ENCODE measurements at regions not wholly inside any gene's neighbourhood (a gene's known extent, or its start where the extent isn't known, plus 50 kb on each side); places are given as distances from the start of the nearest gene placed in this dataset.

DNA sequence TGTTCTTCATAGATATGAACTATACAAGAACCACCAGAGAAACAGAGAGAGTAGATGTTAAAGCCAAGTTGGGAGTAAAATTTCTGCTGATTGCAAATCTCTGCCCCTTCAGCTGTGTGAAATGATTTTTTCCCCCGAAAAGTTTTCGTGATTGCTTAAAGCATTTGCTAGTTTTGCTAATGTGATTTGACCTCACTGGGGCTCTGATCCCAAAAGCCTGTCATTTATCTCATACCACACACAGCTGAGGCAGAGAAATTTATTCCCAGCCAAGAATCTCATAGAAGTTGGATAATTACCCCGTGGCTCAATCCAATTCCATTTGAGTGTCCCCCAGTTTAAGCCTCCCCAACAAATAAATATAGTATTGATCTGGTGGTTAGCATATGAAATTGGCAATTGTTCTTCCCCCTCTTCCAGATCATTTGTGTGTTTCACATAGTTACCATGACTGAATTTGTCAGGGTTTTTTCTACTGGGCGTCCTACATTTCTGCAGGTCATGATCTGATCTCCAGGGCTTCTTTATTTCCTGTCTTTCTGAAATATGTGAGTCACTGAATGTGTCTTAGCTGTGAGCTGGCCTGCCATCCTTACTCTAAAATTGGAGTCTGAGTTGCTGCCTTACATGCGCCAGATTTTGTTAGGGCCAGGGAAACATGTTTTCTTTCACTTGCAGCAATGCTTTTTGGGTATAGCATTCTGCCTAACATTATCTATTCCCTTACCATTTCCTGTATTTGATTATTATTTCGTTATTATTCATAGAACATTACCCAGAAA, 167.5 kb upstream of the FRMPD4 start:
- no peak for ATAC-seq (replicated peaks)
- Mint-ChIP-seq H3K36me3 (no peaks in the 10 kb centered on the region), H3K9me3 (no peaks in the 10 kb centered on the region), H3K27me3 (peaks cover 0 to 13% of the 10 kb centered on the region in 2 donors), H3K4me3 (no peak overlapping the region), H3K27ac (no peak overlapping the region), H3K4me1 (no peaks in the 10 kb centered on the region)
- no peak for DNase-seq

DNA sequence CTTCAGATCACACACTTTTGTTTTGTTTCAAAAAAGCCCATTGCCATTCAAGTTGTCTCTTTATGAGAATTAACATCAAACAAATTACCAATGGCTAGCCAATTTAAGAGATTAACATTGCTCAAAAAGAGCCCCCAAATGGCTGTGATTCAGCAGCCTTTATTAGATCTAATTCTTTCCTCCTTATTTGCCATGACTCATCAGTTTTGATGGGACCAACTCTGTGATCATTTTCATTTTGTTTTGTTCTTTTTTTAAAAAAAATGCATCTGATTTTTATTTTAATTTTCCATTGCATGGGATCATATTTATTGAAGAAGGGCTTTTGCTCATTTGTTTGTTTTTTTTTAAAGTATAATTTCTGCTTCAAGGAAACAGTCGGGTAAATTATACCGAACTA, 161.6 kb upstream of the FRMPD4 start:
- Mint-ChIP-seq H3K4me3 (no peak overlapping the region), H3K36me3 (no peaks in the 10 kb centered on the region), H3K27me3 (peaks cover 0 to 14% of the 10 kb centered on the region in 2 donors), H3K27ac (no peak overlapping the region), H3K4me1 (no peaks in the 10 kb centered on the region), H3K9me3 (no peaks in the 10 kb centered on the region)
- DNase-seq (no peak), ATAC-seq (replicated peaks) (no peak)

DNA sequence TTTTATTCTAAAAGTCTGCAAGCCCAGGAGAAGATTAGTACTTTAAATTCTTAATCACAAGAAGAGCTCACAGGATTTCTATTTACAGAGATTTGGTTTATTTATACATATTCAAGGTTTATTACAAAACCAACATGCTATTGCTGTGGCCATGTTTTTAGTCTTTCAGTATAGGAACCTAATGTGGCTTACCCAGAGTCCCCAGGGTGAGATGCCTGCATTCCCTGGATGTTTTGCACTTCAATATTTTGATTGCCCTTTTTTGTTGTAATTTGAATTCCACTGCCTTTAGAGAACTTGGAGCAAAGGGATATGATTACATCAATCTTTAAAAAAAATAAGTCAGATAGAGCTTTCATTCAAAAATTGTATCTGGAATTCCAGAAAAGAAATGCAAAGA, 146.0 kb upstream of the FRMPD4 start:
- H3K4me3 Mint-ChIP-seq, result no peak overlapping the region
- no peak for ATAC-seq (replicated peaks)
- DNase-seq, result no peak
- peaks cover 0 to 4% of the 10 kb centered on the region in 2 donors for H3K9me3 Mint-ChIP-seq
- peaks cover 0 to 11% of the 10 kb centered on the region in 2 donors for H3K27me3 Mint-ChIP-seq
- no peaks in the 10 kb centered on the region for H3K36me3 Mint-ChIP-seq
- H3K4me1 Mint-ChIP-seq, result no peaks in the 10 kb centered on the region
- H3K27ac Mint-ChIP-seq, result no peak overlapping the region

DNA sequence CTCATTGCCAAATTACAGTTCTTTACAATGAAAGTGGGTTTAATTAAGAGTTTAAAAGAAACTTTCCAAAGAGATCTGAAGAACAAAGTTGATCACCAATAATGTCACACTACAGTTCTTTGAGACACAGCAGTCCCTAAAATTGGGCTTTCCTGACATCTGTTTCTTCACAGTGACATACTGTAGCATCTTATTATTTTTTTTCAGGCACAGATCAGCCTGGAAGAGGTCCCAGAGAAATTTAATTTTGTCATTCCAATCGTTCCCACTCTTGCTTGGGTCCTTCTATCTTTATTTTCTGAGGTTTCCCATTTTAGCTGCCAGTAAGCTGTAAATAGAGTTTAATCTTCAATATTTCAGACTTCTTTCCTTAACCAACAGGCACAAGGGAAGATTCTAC, 143.1 kb upstream of the FRMPD4 start:
- Mint-ChIP-seq H3K27me3 (peaks cover 0 to 12% of the 10 kb centered on the region in 2 donors), H3K27ac (no peak overlapping the region), H3K4me3 (no peak overlapping the region), H3K9me3 (no peaks in the 10 kb centered on the region), H3K36me3 (no peaks in the 10 kb centered on the region), H3K4me1 (no peaks in the 10 kb centered on the region)
- no peak for DNase-seq
- ATAC-seq (replicated peaks), result no peak

DNA sequence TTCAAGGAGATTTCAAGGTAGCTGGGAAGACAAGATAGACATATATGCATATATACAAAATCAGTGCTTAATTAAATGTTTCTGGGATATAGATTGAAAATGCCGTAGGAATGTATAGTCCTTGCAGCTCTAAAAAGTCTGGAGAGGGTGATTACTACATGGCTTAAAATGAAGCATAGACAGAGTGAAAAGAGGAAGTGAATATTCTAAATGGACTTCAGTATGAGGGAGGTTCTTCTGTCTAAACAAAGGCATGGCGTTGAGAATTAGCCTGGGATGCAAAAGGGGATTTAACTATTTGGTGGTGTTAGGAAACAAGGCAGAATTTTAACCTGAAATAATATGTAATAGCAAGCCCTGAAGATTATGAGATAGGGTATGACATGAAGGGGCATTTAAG, 141.5 kb upstream of the FRMPD4 start:
- H3K4me1 Mint-ChIP-seq, result no peaks in the 10 kb centered on the region
- no peaks in the 10 kb centered on the region for H3K9me3 Mint-ChIP-seq
- H3K4me3 Mint-ChIP-seq, result no peak overlapping the region
- DNase-seq, result no peak
- H3K27me3 Mint-ChIP-seq, result peaks cover 0 to 16% of the 10 kb centered on the region in 2 donors
- ATAC-seq (replicated peaks), result no peak
- H3K36me3 Mint-ChIP-seq, result no peaks in the 10 kb centered on the region
- H3K27ac Mint-ChIP-seq, result no peak overlapping the region

DNA sequence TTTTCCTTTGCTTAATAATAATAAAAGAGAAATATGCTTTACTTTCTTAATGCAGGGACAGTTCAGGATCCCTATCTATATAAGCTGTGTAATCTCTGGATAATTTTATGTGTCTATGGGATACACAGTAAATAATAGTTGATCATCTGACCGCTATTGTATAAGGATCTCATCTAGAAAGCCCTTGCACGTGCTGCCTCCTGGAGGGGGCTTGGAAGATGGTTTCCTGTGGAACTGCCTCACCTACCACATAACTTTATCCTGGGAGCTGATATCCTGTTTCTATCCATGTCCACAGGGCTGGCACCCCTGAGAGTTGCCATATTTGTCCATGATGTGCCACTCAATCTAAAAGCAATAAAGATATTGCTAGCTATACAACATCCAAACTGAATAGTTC, 139.3 kb upstream of the FRMPD4 start:
- no peak overlapping the region for H3K4me3 Mint-ChIP-seq
- no peaks in the 10 kb centered on the region for H3K9me3 Mint-ChIP-seq
- ATAC-seq (replicated peaks) (no peak), DNase-seq (no peak)
- H3K27ac Mint-ChIP-seq, result no peak overlapping the region
- no peaks in the 10 kb centered on the region for H3K4me1 Mint-ChIP-seq
- peaks cover 0 to 16% of the 10 kb centered on the region in 2 donors for H3K27me3 Mint-ChIP-seq
- no peaks in the 10 kb centered on the region for H3K36me3 Mint-ChIP-seq

DNA sequence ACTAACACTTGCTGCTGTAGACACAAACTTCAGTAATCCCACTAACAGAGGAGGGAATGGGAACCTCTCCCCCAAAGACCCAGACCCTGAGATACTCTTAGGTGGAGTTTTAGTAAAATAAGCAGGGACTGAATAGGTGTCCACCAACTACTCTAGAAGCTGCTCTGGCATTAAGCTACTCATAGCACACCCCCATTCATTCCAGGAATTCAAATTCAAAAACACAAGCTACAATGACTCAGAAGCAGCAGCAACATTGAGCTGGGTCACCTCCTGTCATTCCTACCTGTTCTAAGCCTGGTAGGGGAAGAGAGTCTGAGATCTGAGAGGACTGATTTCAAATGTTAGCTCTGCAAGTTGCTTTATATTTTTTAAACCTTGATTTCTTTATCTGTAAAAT, 135.4 kb upstream of the FRMPD4 start:
- Mint-ChIP-seq H3K4me1 (no peaks in the 10 kb centered on the region), H3K27me3 (peaks cover 0 to 16% of the 10 kb centered on the region in 2 donors), H3K9me3 (no peaks in the 10 kb centered on the region), H3K4me3 (no peak overlapping the region), H3K27ac (no peak overlapping the region), H3K36me3 (no peaks in the 10 kb centered on the region)
- no peak for DNase-seq
- ATAC-seq (replicated peaks), result no peak

DNA sequence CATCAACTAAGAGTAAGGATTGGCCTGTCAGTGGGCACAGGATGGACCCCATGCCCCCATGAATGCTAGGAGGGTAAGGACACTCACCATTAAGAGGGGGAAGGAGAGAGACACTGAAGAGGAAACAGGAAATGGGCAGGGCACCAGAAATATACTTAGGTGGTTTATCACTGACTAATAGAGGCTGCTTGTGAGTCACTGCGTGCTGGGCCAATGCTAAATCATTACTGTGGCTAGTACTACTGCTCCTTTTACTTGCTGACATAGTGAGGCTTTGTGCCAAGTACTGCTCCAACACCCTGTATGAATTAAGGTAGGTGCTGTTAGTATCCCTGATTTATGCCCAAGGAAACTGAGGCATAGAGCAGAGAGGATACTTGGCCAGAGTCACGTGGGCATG, 130.4 kb upstream of the FRMPD4 start:
- DNase-seq (no peak), ATAC-seq (replicated peaks) (no peak)
- H3K36me3 Mint-ChIP-seq, result no peaks in the 10 kb centered on the region
- H3K27ac Mint-ChIP-seq, result no peak overlapping the region
- no peak overlapping the region for H3K4me3 Mint-ChIP-seq
- peaks cover 0 to 6% of the 10 kb centered on the region in 2 donors for H3K27me3 Mint-ChIP-seq
- H3K9me3 Mint-ChIP-seq, result no peaks in the 10 kb centered on the region
- no peaks in the 10 kb centered on the region for H3K4me1 Mint-ChIP-seq

DNA sequence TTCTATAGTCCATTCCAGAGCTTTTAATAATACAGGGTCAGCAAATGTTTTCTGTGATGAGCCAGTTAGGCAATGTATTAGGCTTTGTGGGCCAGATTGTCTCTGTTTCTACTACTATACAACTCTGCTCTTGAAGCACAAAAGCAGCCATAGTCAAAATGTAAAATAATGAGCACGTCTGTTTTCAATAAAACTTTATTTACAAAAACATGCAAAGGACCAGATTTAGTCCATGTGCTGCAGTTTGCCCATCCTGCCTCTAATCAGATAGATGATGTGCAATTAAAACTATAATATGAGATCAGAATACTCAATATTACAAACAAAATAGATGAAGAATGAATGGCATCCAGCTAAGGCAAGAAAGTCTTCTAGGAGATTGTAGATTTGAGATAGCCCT, 127.8 kb upstream of the FRMPD4 start:
- ATAC-seq (replicated peaks) (no peak), DNase-seq (no peak)
- H3K4me1 Mint-ChIP-seq, result no peaks in the 10 kb centered on the region
- H3K9me3 Mint-ChIP-seq, result no peaks in the 10 kb centered on the region
- H3K27ac Mint-ChIP-seq, result no peak overlapping the region
- peaks cover 0 to 6% of the 10 kb centered on the region in 2 donors for H3K27me3 Mint-ChIP-seq
- H3K4me3 Mint-ChIP-seq, result no peak overlapping the region
- no peaks in the 10 kb centered on the region for H3K36me3 Mint-ChIP-seq

DNA sequence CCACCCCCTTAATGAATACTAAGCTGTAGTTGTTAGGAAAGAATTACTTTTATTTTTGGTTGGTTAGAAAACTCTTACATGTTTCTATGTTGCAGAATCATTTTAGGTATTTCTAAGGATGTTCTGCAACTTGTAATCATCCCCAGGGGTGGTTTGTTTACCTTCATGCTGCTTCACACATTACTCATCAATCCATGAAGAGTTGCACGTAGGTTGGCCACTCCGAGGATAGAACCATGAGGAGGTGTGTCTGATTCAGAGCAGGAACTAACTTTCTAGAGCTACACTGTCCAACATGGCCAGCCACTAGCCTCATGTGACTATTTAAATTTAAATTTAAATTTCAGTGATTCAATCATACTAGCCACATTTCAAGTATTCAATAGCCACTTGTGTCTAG, 127.2 kb upstream of the FRMPD4 start:
- Mint-ChIP-seq H3K27me3 (peaks cover 0 to 6% of the 10 kb centered on the region in 2 donors), H3K27ac (no peak overlapping the region), H3K4me1 (no peaks in the 10 kb centered on the region), H3K4me3 (no peak overlapping the region), H3K36me3 (no peaks in the 10 kb centered on the region), H3K9me3 (no peaks in the 10 kb centered on the region)
- DNase-seq (no peak), ATAC-seq (replicated peaks) (no peak)

DNA sequence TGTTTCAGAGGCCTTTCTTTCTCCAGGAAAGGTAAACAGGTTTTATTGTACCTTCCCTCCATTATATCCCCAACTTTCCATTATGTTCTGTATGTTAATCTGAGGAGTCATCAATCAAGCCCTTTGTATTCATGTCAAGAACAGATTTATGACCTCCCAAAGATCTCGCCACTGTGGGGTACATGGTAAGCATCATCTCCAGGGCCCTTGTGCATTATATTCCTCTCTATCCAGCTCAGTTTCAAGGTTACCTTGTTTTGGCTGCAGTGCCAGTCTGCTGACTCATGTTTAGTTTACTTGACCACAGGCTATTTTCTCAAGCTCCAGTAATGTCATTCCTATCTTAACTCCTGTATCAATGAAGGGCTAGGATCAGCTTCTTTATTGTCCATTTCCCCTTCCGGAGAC, 125.1 kb upstream of the FRMPD4 start:
- Mint-ChIP-seq H3K4me3 (no peak overlapping the region), H3K4me1 (no peaks in the 10 kb centered on the region), H3K36me3 (no peaks in the 10 kb centered on the region), H3K27me3 (no peaks in the 10 kb centered on the region), H3K9me3 (no peaks in the 10 kb centered on the region), H3K27ac (no peak overlapping the region)
- ATAC-seq (replicated peaks), result no peak
- no peak for DNase-seq

DNA sequence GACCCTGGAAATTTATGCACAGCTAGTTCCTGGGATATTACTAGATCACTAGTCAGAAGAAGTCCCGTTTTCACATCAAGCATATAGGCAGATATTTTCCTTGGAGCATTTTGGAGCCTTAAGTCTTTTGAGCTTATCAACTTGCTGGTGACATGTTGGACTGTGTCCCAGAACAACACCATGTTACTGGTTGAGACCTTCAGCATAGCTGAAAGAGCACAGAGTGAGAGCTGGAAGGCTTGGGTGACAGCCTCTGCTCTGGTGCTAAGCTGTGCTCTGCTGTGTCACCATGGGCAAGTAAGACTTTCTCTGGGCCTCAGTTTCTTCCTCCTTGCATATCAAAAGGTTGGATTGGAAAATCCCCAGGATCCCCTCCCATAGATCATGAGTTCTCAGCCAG, 116.6 kb upstream of the FRMPD4 start:
- Mint-ChIP-seq H3K9me3 (no peaks in the 10 kb centered on the region), H3K36me3 (no peaks in the 10 kb centered on the region), H3K4me1 (no peaks in the 10 kb centered on the region), H3K4me3 (no peak overlapping the region), H3K27ac (no peak overlapping the region), H3K27me3 (peaks cover 16% of the 10 kb centered on the region in 2 donors)
- ATAC-seq (replicated peaks), result no peak
- DNase-seq, result no peak

DNA sequence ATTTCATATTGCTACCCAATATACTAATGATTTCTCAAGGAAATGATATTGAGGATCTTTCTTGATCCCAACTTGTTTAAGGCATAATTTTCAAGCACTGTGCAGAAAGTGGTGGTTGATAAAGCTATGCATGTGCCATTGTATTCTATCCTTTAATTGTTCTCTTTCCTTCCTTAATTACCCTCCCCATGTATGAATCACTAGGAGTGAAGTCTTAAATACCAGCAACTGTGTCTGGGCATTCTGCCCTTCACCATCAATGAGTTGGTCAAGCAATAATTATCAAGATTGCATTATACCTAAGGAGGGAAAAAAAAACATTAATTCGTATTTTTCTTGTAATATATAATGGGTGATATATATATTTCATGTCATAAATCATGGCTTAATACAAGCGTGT, 111.8 kb upstream of the FRMPD4 start:
- no peak for DNase-seq
- Mint-ChIP-seq H3K27me3 (peaks cover 7 to 10% of the 10 kb centered on the region in 2 donors), H3K4me1 (no peaks in the 10 kb centered on the region), H3K36me3 (no peaks in the 10 kb centered on the region), H3K4me3 (no peak overlapping the region), H3K9me3 (no peaks in the 10 kb centered on the region), H3K27ac (no peak overlapping the region)
- no peak for ATAC-seq (replicated peaks)

DNA sequence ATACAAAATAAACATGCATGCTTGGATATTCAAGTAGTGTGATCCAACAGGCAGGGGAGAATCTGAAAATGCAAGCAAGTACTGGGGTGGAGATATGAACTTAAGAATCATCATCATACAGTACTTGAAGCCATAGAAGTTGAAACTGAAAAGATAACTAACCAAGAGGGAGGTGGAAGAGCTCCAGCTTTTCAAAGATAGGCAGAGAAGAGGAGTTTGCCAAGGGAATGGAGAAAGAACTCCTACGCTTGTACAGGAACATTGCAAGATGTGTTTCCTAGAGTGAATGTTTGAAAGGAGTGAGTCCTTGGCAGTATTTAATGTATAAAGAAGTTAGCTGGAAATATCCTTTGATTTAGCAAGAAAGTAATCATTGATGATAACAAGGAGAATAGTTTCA, 106.2 kb upstream of the FRMPD4 start:
- Mint-ChIP-seq H3K36me3 (no peaks in the 10 kb centered on the region), H3K9me3 (no peaks in the 10 kb centered on the region), H3K4me1 (no peaks in the 10 kb centered on the region), H3K27me3 (no peaks in the 10 kb centered on the region), H3K4me3 (no peak overlapping the region), H3K27ac (no peak overlapping the region)
- DNase-seq (no peak), ATAC-seq (replicated peaks) (no peak)

DNA sequence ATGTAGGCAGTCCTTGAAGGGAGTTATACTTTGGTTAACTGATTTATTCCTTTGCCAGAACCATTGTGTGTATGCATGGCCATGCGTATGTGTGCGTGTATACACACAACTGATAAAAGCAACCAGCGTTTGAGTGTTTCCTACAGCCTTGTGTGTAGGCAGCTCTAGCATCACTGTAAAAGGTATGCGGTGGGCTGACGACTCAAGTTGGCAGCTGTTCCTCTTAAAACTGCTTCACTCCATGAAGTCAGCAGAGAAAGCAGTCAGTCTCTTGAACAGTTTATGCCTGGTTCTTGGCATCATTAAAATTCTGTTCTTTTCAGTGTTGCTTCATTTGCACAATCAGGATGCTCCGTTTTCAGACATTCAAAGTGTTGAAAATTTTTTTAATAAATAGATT, 103.5 kb upstream of the FRMPD4 start:
- Mint-ChIP-seq H3K9me3 (no peaks in the 10 kb centered on the region), H3K4me1 (no peaks in the 10 kb centered on the region), H3K4me3 (no peak overlapping the region), H3K27me3 (no peaks in the 10 kb centered on the region), H3K27ac (no peak overlapping the region), H3K36me3 (no peaks in the 10 kb centered on the region)
- no peak for ATAC-seq (replicated peaks)
- DNase-seq, result no peak

DNA sequence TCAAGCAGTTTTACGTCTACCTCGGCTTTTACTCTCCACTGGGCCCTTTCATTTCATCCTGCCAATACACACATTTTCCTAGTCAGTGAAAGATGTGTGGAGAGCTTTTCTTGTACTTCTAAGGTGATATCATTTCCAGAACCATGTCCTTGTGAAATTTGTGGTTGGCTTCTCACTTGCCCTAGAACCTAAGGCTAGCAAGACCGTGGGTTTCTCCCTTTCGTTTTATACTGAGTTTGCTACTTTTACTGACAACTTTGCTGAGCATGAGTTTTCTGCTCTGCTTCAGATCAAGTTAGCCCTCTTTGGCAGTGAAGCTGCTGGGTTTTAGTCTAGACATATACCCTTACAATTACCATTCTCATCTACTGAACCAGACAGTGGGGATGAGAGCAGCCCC, 95.7 kb upstream of the FRMPD4 start:
- DNase-seq, result no peak
- peaks cover 5 to 12% of the 10 kb centered on the region in 2 donors for H3K27me3 Mint-ChIP-seq
- no peaks in the 10 kb centered on the region for H3K36me3 Mint-ChIP-seq

More for the DNA sequence above, 95.7 kb upstream of the FRMPD4 start:
- Mint-ChIP-seq H3K4me1 (no peaks in the 10 kb centered on the region), H3K4me3 (no peak overlapping the region), H3K9me3 (peaks cover 1 to 2% of the 10 kb centered on the region in 2 donors), H3K27ac (no peak overlapping the region)
- no peak for ATAC-seq (replicated peaks)
